Thyroid gland (tissue), 4 donors: ENCODE measurements at regions not wholly inside any gene's neighbourhood (a gene's known extent, or its start where the extent isn't known, plus 50 kb on each side); places are given as distances from the start of the nearest gene placed in this dataset.

Experiments used
- DNase-seq, 2 donors: peaks; one replicate each; pipeline ENCODE4 v3.0.0-alpha.2; 2019
- H3K27ac ChIP-seq, 3 donors: fragments of 200-600 bp; sonication (generic); 1 replicate in 2 of 3; 2 replicates in 1 of 3; pipeline ENCODE4 v1.5.1; 2016 to 2019; ENCODE audit warnings: mild to moderate bottlenecking in 1 of 3, moderate library complexity in 1 of 3
- H3K27me3 ChIP-seq: fragments of 200-600 bp; sonication (generic); one replicate; pipeline ENCODE4 v1.5.1; 2019
- H3K36me3 ChIP-seq, 2 donors: fragments of 200-600 bp; sonication (generic); one replicate each; pipeline ENCODE4 v1.5.1; 2016 to 2019
- H3K4me1 ChIP-seq, 2 donors: fragments of 200-600 bp; sonication (generic); one replicate each; pipeline ENCODE4 v1.5.1; 2017 to 2019
- H3K4me3 ChIP-seq, 3 donors: fragments of 200-600 bp; sonication (generic); replicated peaks in 1 of 3; 1 replicate in 2 of 3; 2 replicates in 1 of 3; pipeline ENCODE4 v1.5.1; 2016; ENCODE audit warnings: mild to moderate bottlenecking in 1 of 3
- H3K9me3 ChIP-seq: fragments of 200-600 bp; sonication (generic); one replicate; pipeline ENCODE4 v1.5.1; 2017
- POLR2A ChIP-seq, 2 donors: fragments of 450-650 bp; IDR thresholded peaks; one replicate each; pipeline ENCODE4 v1.6.1; 2017; ENCODE audit warnings: antibody characterized with exemption in 2 of 2, mild to moderate bottlenecking in 2 of 2, moderate library complexity in 1 of 2
- WGBS, 2 donors: methylation state at CpG; one replicate each; pipeline ENCODE4 v1.1.5; 2017; 5-methylcytosine and 5-hydroxymethylcytosine counted together
- intact Hi-C: fragments of 100-400 bp; cut with DNase I; formaldehyde crosslinking; loops from one replicate; pipeline ENCODE4 v1.15.1; 2023
- TF ChIP-seq, protein P1 (sequence below), 6 experiments: fragments of 200-600 bp in 3 of 6; fragments of 450-650 bp in 3 of 6; sonication (generic) in 3 of 6; IDR thresholded peaks; one replicate each; pipeline ENCODE4 v1.5.1; 2016 to 2019; ENCODE audit warnings: antibody characterized with exemption in 6 of 6, mild to moderate bottlenecking in 2 of 6, inconsistent platforms in 1 of 6, moderate library complexity in 1 of 6

DNA sequence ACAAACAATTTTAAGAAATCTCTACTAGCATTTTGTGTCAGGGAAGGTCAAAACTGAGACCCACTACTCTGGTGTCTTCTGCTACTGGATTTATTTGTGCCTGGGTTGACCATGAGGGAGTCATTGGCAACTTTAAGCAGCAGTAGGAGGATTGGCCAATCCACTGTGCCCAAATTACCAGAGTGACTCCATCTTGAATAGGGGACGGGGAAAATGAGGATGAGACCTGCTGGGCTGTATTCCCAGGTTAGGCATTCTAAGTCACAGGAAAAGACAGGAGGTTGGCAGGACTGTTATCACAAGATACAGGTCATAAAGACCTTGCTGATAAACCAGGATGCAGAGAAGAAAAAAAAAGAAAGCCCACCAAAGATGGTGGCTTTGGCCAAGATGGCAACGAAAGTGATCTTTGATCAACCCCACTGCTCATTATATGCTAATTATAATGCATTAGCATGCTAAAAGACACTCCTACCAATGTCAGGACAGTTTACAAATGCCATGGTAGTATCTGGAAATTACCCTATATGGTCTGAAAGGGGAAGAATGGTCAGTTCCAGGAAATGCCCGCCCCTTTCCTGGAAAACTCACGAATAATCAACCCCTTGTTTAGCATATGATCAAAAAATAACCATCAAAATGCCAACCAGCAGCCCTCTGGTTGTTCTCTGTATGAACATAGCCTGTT lies 200.9 kb downstream of the LTN1 start:
- intact Hi-C loops, result no loop called here
- TF ChIP-seq POLR2A (IDR thresholded peaks at IDR 0.05), result no peak
- TF ChIP-seq, protein P1, sequence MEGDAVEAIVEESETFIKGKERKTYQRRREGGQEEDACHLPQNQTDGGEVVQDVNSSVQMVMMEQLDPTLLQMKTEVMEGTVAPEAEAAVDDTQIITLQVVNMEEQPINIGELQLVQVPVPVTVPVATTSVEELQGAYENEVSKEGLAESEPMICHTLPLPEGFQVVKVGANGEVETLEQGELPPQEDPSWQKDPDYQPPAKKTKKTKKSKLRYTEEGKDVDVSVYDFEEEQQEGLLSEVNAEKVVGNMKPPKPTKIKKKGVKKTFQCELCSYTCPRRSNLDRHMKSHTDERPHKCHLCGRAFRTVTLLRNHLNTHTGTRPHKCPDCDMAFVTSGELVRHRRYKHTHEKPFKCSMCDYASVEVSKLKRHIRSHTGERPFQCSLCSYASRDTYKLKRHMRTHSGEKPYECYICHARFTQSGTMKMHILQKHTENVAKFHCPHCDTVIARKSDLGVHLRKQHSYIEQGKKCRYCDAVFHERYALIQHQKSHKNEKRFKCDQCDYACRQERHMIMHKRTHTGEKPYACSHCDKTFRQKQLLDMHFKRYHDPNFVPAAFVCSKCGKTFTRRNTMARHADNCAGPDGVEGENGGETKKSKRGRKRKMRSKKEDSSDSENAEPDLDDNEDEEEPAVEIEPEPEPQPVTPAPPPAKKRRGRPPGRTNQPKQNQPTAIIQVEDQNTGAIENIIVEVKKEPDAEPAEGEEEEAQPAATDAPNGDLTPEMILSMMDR (IDR thresholded peaks at IDR 0.05), result no peak
- no peak overlapping the region for H3K4me3 ChIP-seq
- H3K9me3 ChIP-seq, result no peaks in the 10 kb centered on the region
- H3K36me3 ChIP-seq, result no peaks in the 10 kb centered on the region
- no peaks in the 10 kb centered on the region for H3K27me3 ChIP-seq
- H3K4me1 ChIP-seq, result no peaks in the 10 kb centered on the region
- no peak for DNase-seq
- no peak overlapping the region for H3K27ac ChIP-seq
- WGBS, 2 donors, result 83 to 90% methylated on average over 4 of the region's 4 CpGs

DNA sequence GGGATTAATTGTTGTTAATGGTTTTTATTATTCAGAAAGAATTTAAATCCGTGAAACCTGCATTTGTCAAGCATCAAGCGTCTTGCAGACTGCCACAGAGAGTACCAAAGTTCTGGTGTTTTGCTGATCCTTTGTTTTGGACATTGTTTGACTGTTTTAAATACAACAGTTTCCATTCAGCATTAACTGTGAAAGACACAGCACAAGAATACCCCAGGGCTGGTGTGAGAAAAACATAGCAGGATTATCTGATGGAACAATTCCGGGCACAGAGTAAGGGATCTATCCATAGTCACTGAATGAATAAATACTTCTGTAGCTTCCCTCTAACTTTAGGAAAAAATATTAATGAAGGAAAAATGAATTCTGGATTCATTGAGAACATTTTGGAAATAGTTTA lies 202.3 kb downstream of the LTN1 start:
- intact Hi-C loops, result no loop called here
- Histone ChIP-seq H3K36me3 (no peaks in the 10 kb centered on the region), H3K4me3 (no peak overlapping the region), H3K9me3 (no peaks in the 10 kb centered on the region), H3K27me3 (no peaks in the 10 kb centered on the region), H3K4me1 (no peaks in the 10 kb centered on the region), H3K27ac (no peak overlapping the region)
- no peak for DNase-seq
- TF ChIP-seq POLR2A (IDR thresholded peaks at IDR 0.05), result no peak
- TF ChIP-seq, protein P1 (IDR thresholded peaks at IDR 0.05), result no peak
- 94 to 95% methylated on average over 3 of the region's 3 CpGs for WGBS, 2 donors

DNA sequence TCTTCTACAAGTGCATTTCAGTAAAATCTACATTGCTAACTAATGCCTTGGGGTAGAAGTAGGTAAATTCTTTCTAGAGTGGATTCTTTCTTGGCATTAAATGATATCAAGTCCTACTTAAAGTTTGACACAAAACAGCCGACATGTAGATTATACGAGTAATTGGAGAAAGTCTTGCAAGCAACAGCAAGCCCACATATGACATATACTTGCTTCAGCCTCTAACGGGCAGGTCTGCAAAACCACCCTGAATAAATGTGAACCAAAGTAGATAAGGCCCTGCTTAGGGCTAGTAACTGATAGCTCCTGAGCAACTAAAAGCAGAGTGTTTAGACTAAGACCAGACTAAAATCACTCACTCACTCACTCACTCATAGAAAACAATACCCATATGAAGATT lies 203.2 kb downstream of the LTN1 start:
- no peaks in the 10 kb centered on the region for H3K4me1 ChIP-seq
- no peaks in the 10 kb centered on the region for H3K36me3 ChIP-seq
- H3K4me3 ChIP-seq, result no peak overlapping the region
- no peak for TF ChIP-seq POLR2A (IDR thresholded peaks at IDR 0.05)
- TF ChIP-seq, protein P1 (IDR thresholded peaks at IDR 0.05), result no peak
- no peaks in the 10 kb centered on the region for H3K9me3 ChIP-seq
- no peak for DNase-seq
- no peaks in the 10 kb centered on the region for H3K27me3 ChIP-seq
- 55 to 72% methylated on average over 3 of the region's 3 CpGs for WGBS, 2 donors
- intact Hi-C loops, result no loop called here
- H3K27ac ChIP-seq, result no peak overlapping the region

DNA sequence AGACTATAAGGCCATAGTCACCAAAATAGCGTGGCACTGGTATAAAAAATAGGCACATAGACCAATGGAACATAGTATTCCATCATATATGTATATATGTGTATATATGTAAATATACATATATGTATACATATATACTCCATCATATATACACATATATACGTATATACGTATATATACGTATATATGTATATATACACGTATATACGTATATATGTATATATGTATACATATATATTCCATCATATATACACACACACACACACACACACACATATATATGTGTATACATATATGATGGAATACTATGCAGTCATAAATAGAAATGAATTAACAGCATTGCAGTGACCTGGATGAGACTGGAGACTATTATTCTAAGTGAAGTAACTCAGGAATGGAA lies 204.6 kb downstream of the LTN1 start:
- no peak overlapping the region for H3K4me3 ChIP-seq
- TF ChIP-seq, protein P1 (IDR thresholded peaks at IDR 0.05), result no peak
- TF ChIP-seq POLR2A (IDR thresholded peaks at IDR 0.05), result no peak
- H3K27me3 ChIP-seq, result no peaks in the 10 kb centered on the region
- H3K4me1 ChIP-seq, result no peaks in the 10 kb centered on the region
- intact Hi-C loops, result no loop called here
- DNase-seq, result no peak
- H3K9me3 ChIP-seq, result no peaks in the 10 kb centered on the region
- no peaks in the 10 kb centered on the region for H3K36me3 ChIP-seq
- WGBS, 2 donors, result 71 to 97% methylated on average over 6 of the region's 6 CpGs
- H3K27ac ChIP-seq, result no peak overlapping the region

DNA sequence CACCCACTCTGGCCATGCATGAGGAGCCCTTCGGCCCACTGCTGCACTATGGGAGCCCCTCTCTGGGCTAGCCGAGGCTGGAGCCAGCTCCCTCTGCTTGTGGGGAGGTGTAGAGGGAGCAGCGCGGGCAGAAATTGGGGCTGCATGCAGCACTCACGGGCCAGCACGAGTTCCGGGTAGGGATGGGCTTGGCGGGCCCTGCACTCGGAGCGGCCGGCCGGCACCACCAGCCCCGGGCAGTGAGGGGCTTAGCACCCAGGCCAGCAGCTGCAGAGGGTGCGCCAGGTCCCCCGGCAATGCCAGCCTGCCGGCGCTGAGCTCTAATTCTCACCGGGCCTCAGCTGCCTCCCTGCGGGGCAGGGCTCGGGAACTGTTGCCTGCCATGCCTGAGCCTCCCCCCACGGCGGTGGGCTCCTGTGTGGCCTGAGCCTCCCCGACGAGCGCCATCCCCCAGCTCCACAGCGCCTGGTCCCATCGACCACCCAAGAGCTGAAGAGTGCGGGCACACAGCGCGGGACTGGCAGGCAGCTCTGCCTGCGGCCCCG lies 209.0 kb downstream of the LTN1 start:
- no peak overlapping the region for H3K27ac ChIP-seq
- WGBS, 2 donors, result 96 to 98% methylated on average over 8 to 13 of the region's 32 CpGs
- H3K27me3 ChIP-seq, result no peaks in the 10 kb centered on the region
- H3K4me1 ChIP-seq, result no peaks in the 10 kb centered on the region
- intact Hi-C loops, result no loop called here
- no peak for DNase-seq
- TF ChIP-seq, protein P1 (IDR thresholded peaks at IDR 0.05), result no peak
- no peak for TF ChIP-seq POLR2A (IDR thresholded peaks at IDR 0.05)
- no peaks in the 10 kb centered on the region for H3K9me3 ChIP-seq
- no peaks in the 10 kb centered on the region for H3K36me3 ChIP-seq
- H3K4me3 ChIP-seq, result no peak overlapping the region
